Eye (tissue), 1 donor: ENCODE measurements at regions not wholly inside any gene's neighbourhood (a gene's known extent, or its start where the extent isn't known, plus 50 kb on each side); places are given as distances from the start of the nearest gene placed in this dataset.
"Not testable (repeated sequence)": the region's sequence is repeated elsewhere in the genome, so short reads cannot be mapped to it uniquely, and the experiment has no call there.

Experiments used
- DNase-seq: peaks from one replicate; pipeline ENCODE4 v3.0.0-alpha.2; 2015

DNA sequence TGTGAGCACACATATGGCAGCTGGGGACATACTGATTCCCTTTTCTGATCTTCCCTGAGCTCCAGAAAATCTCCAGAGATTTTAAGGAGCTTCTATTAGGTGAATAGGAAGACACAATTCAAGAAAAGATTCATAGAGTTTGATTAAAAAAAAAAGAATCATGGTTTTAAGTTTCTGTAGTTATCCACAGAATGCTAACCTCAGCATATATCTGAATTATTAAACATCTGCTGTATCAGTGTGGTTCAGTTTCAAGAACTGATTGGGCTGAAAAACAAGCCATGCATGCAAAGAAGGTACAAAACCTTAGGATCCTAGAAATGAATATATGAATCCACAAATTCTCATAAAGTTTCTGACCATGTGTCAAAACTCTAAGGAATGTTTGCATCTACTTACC lies 94.1 kb upstream of the ZNF438 start:
- no peak for DNase-seq

DNA sequence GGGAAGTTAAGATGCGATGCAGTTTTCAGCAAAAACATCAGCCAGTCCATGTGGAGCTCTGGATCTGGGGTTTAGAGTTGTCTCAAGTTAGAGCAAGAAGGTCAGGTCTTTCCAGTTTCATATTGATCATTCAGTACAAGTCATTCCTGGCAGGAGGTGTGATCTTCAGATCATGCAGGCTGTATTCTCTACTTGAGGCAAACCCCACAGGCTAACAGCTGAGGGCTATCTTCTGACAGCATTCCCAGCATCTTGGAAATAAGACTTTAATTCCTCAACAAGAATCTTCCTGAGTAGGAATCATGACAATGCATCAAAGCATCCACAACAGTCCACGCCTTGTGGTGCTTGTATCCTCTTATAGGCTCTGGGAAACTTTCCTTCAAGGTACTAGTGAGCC lies 94.9 kb upstream of the ZNF438 start:
- DNase-seq: no peak

DNA sequence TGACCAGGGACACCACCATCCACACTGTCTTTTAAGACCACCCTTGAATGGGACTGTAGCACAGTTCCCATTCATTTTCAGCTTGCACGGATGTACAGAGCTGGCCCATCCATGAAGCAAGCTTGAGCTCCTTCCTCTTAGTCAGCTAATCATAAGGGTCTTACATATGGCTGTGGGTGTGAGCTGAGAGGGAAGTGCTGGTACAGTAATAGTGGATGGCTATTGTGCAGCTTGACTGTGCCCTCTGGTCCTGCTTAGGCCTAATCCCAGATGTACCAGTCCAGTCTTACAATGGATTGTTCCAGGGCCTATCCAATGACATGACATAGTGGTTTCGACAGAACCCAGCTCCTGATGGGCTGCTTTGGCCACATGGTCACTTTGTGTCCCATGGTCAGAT lies 96.9 kb upstream of the ZNF438 start:
- no peak for DNase-seq

DNA sequence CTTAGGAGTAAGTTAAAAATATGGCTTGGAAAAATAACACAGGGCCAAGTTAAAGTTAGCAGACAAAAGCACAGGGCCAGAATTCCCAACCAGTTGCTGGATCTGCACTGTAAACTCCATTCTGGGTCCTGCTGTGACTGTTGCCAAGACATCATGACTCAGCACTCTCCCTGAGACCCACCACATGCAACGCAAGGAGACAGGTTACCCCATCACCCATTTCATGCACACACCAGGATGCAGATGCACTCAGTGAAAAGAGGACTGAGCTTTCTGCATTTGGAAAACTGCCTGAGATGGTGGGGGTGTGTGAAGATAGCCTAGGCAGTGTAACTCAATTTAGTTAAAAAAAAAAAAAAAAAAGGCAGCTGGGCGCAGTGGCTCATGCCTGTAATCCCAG lies 97.6 kb upstream of the ZNF438 start:
- no peak for DNase-seq

DNA sequence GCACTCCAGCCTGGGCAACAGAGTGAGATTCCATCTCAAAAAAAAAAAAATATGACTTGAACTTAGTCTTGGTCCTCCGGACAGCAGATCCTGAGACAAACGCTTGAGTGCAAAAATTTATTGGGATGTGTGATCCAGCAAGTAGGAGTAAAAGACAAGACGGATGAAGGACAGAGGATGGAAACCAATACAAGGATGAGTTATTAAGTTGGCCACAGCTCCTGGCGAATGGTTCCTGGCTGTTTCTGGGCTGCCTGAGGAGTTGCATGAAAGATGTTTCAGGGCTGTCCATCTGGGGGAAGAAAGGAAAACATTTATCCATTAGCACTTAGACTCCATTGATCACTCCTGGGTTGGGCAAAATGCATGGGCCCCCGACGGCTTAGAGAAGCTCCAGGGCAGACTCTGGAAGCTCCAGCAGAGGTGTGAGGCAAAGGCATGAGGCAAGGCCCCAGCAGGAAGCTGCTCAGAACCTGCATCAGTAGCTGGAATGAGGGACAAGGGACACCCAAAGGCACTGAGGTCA lies 98.3 kb upstream of the ZNF438 start:
- DNase-seq: no peak

DNA sequence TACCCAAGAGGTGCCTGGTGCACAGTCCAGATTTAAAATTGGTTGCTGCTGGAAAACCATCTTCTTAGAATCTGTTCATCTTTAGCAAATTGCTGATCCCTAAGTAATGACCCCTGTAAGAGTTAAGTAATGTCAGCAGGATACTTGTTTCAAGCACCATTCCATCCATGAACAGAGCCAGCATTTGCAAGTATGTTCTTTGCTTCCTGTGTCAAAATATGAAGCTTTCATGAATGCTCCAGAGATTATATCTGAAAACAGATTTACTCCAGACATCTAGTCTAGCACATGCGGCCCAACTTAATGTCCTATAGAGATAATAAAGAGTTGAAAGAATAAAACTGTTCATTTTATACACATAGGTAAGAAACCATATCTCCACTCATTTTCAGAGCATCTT lies 98.7 kb upstream of the ZNF438 start:
- DNase-seq: no peak

DNA sequence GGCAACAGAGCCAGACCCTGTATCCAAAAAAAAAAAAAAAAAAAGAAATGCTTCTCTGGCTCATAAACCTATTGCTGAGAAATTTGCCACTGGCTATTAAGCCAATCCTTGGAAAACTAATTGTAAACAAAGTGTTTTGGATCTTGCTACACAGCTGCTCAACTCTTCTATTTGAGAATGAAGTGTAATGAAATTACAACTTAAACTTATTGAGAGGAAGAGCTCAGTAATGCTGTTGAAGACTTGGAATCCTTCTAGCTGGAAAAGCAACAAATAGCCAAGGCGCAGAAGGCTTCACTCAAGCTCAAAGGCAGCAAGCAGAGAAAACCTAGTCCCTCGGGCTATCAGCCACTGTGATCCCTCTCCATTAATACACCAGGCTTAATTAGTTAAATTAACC lies 99.6 kb upstream of the ZNF438 start:
- DNase-seq: no peak

DNA sequence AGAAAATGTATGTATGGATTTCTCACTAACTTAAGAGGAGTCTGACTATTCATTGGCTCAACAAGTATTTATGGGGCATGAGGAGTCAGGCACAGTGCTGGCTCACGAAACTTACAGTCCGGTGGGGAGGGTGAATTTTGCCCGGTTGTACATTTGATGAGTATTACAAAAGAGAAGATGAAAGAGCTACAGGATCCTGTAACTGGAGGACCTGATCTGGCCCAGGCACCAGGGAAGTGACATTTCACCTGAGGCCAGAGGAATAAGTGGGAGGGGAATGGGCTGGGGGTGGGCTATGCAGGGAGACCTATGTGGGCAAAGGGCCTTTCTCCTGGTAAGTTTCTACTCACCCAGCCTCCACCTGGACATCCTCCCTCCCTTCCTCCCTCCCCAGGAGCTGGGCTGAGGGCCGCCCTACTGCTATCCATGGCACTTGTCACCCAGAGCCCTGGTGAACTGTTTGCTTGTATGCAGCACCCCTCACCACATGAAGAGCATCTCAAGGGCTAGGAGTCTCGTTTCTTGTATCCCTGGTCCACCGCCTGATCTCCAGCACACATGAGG lies 101.1 kb upstream of the ZNF438 start:
- DNase-seq: no peak

DNA sequence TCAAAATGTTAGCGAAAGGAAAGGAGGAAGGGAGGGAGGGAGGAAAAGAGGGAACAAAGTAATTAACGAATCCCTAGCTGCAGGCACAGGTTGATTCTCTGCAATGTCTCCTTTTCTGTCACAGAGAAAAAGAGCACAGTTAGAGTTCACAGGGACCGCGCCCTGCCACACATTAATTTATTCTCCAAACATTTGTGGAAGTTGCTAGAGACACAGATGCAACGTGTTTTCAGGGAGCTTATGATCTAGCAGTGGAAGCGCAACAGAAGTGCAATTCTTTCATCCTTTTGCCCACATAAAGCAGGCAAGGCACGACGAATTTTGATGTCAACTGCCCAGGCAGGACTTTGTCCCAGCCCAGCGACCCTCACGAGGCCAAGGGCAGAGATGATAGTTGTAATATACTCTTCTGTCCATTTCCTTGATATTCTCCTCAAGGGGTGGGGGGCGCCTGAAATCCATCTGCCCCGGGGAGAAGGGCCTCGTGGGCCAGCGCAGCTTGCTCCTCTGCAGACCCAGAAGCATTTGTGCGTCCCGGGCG lies 101.7 kb upstream of the ZNF438 start:
- DNase-seq: no peak

DNA sequence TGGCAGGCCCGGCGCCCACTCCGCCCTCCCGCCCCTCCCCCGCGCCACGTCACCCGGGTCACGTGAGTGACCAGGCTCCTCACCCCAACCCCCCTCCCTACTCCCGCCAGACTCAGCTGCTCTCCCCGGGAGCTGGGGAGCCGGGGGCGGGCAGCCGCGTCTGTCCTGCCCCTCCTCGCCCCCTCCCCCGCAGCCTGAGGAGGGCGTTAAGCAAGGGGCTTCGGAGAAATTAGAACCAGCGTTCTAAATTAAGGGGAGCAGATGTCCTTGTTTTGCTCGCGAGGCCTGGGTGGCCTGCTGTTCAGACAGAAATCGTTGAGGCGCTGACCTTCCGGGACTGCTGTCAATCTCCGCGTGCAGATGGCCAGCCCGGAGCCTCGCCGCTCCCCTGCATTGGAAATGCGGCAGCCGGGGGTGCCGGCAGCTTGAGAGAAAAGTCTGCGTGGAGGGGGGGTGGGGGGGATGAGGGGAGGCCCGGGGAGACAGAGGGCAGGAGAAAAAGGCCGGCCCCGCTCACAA lies 102.2 kb upstream of the ZNF438 start:
- peak; percentile 97 for DNase-seq

DNA sequence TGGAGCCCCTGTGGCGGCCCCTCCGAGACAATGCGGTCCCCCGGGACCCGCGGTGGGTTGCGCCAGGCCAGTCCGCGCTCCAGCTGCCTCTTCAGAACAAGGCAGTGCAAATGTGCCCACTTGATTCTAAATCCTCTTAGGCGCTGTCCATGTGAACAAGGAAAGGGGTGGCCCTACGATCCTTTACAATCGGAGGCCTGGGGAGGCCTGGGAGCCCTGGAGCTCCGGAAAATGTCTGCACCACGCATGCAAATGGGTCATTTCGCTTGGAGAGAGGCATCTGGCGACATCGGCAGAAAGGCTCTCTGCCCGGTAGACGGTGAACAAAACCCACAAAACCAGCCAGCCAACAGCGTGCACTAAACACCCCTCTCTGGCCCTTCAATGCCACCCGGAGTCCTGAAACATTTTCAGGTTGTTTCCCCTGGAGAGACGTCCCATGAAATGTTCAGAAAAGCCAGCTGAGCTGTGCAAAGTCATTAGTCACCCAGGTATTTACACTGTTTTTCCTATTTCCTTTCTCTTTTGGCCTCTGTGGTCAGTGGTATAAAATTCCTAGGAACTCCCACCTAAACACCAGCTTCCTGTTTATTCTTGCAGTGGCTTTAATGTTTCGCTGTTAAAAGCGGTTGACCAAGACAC lies 102.8 kb upstream of the ZNF438 start:
- DNase-seq: no peak

DNA sequence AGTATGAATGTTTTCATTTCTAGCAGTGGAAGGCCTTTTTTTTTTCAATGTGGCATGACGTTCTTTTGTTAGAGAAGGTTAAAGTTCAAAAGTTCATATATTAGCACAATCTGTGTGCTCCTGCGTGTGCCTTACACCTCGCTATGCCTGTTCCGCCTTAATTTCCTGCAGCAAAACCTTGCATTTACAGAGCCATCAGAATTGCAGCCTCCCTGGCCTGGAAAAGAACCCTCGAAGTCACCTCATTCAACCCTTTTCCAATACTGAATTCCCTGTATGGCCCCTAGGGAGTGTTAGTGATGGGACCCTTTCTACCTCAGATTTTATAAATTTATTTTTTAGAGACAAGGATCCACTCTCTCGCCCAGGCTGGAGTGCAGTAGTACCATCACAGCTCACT lies 103.5 kb upstream of the ZNF438 start:
- peak; percentile 44 for DNase-seq

DNA sequence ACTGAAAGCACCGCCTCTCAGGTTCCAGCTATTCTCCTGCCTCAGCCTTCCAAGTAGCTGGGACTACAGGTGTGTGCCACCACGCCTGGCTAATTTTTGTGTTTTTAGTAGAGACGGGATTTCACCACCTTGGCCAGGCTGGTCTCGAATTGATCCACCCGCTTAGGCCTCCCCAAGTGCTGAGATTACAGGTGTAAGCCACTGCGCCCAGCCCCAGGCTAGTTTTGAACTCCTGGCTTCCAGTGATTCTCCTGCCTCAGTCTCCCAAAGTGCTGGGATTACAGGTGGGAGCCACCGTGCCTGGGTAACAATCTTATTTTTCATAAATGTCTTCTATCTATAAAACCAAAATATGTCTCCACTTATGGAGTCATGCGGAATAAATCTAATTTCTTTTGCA lies 104.1 kb upstream of the ZNF438 start:
- not testable (repeated sequence) for DNase-seq

DNA sequence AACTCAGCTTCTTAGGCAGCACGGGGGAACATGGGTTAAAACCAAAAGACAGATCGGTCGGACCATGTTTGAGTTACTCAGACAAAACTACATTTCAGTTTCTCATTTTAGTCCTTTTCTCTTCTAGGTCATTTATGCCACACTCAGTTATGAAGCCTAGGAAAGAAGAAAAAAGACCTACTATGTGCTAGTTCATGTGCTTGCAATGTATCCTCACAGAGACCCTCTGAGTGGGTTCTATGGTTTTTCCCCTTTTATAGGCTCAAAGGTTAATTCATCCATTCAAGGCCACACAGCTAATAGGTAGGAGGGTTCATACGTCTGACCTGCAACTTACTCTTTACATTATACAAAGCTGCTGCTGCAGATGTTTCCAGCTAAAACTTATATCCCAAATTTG lies 104.7 kb upstream of the ZNF438 start:
- no peak for DNase-seq

DNA sequence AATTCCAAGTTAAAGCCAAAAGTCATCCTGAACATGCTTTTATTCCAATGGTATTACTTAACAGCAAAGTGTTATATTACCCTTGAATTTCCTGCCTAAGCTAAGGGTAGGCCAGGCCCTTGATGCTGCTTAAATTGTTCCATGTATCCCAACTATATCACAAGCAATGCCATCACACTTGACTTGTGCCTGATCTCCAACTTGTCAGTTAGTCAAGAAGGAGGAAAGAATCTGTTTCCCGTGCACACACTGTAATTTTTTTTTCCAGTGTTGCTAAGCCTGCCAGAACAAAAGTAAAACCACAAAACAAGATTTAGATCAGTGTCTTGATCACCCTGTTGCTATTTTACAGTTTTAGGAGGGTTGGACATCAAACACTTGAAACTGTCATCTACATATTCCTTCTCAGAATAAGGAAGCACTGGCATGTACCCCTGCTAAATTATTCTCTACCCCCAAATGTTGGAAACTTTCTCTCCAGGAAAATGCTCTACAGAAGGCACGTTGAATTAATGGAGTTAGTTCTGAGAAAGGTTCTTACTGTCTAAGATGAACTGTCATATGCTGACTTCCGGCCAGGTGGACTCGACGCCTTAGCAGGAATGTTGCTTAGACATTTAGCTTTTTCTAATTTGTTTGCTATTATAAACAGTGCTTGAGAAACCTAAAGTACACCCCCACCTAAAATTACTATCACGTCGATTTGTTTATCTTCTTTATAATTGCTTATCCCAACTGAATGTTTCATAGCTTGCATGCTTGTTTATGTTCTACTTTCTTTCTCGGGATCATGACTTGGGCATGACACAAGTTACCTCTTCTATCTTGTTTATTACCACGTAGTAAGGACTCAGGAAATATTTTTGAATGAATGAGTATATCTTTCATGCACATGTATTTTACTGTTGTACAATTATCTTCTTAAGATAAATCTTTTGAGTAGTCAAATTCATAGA lies 105.5 kb upstream of the ZNF438 start:
- no peak for DNase-seq

DNA sequence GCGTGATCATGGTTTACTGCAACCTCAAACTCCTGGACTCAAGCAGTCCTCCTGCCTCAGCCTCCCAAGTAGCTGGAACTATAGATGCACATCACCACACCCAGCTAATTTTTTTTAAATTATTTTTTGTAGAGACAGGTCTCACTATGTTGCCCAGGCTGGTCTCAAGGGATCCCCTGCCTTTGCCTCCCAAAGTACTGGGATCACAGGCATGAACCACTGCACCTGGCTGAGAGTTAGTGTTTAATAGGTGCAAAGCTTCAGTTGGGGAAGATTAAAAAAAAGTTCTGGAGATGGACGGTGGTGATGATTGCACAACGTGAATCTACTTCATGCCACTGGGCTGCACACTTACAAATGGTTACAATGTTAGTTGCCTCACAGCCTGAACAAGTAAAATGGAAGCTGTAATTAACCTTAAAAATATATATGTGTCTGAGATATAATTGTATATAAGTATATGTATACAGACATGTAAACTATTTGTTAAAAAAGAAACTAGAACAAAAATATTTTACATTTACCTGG lies 106.4 kb upstream of the ZNF438 start:
- no peak for DNase-seq

DNA sequence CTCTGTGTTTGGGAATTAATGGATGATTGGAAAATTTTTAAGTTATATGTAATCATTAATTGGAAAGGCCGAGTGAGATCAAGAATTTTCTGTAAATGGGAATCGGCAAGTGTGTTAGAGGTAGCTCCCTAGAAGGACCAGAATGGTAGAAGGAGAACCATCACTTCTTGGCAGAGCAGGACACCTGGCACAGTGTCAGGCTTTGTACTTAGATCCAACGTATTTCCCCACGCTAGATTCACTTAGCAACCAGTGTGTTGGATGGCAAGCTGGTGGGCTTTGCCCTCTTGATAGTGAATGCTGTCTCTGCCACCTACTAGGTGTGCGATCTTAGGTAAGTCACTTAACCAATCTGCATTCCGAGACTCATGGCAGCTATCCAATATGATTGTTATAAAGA lies 107.8 kb upstream of the ZNF438 start:
- DNase-seq: no peak

DNA sequence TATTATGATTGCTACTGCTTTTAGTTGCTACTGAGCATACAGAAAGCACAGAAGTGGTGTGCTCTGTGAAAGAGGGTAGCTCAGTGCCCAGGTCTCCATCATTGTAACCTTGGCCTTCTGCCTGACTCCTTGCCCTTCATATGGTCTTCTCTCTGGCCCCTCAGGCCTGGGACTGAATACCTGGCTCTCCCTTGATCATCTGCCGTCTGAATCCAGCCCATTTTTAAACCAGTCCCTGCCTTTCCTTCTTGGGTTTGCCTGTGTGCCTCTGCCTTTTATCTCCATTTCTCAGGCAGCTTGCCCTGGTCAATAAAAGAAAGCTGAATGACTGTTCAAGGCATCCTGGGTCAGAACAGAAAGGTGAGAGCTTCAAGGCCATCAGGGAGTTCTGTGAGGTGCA lies 109.1 kb upstream of the ZNF438 start:
- no peak for DNase-seq

DNA sequence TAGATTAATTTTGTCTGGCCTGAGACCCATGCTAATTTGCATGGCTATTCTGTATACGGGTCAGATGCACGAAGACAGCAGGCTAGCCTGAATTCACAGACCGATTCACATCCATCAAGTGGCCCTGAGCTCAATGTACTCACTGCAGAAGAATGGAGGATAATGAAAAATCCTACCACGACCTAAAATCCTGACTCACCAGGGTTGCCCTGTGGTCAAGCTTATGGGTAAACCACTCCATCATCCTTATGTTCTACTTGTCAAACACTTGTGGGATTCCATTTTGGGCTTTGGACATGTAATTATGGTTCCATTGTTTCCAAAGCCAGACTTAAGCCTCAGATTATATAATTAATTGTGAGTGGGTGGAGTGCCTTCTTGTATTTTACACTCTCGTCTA lies 110.4 kb upstream of the ZNF438 start:
- no peak for DNase-seq

DNA sequence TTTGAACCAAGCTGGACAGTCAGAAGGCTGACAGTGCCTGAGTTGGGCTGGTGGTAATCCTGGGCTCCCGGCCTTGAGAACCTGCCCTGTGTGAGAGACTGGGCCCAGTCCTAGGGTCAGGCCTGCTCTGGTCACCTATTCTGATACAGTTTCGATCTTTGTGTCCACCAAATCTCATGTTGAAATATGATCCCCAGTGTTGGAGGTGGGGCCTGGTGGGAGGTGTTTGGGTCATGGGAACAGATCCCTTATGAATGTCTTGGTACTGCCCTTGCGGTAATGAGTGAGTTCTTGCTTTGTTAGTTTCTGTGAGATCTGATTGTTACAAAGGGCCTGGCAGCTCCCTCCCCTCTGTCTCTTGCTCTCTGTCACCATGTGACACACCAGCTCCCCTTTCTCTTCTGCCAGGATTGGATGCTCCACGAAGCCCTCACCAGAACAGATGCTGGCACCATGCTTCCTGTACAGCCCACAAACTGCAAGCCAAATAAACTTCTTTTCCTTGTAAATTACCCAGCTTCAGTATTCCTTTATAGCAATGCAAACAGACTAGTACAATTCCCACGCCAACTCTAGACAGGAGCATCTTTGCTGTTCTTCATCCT lies 111.8 kb upstream of the ZNF438 start:
- DNase-seq: no peak

DNA sequence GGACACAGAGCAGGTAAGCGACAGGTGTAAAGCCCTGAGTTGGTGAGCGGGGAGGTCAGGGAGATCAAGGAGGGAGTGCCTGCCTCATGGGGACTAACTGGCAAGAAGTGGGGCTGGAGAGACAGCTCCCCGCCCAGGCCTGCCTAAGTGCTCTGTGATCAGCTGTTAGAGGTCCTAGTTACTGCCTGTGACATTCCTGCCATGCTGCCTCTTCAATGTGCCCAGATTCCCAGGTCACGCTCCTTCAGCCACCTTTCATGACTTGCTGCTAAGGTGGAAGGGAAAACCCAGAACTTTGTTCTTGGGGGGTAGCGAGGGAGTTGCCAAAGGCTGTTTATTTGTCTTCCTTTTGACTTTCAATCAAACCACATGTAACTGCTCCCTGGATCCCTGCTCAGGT lies 114.3 kb upstream of the ZNF438 start:
- no peak for DNase-seq

DNA sequence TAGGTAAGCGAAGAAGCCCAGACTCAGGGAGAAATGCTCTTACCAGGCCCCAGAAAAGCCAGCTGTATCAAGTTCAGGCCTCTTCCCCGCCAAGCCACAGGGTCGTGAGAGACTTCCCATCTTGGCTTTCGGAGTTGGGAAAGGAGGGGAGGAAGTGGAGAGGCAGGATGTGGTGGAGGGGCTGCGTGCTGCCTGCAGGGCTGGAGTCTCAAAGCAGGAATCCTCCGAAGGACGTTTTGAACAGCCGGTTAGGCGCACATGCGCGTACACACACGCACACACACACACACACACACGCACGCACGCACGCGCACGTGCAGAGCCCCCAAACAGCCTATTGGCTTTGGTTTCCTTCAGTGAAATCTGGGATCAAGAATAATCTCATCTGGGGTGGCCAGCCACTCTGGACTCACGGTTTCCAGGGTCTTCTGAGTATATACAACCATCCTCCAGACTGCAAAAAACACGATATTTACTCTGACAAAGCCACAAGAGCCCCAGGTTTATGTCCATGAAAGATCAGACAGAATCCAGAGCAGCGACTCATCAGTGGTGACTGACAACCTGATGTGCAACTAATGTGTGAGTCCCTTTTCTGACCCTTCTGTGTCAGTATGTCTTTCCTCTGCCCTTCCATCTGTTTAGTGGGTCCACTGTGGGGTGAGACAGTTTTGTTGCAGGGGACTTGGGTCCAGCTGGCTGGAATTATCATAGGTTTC lies 115.0 kb upstream of the ZNF438 start:
- peak; percentile 61 for DNase-seq
